ENCODE measurements at regions not wholly inside any gene's neighbourhood (a gene's known extent, or its start where the extent isn't known, plus 50 kb on each side); places are given as distances from the start of the nearest gene placed in this dataset.
"Not testable (repeated sequence)": the region's sequence is repeated elsewhere in the genome, so short reads cannot be mapped to it uniquely, and the experiment has no call there.

GRCh38 chr6:112685521-112686220 is 338.5 kb downstream of the RFPL4B start:
- DNase-seq; intact Hi-C loops (cut with DNase I): not testable (repeated sequence)

- DNase-seq; intact Hi-C loops (cut with DNase I): not testable (repeated sequence)
These were observed 341.5 kb downstream of the RFPL4B start for GRCh38 chr6:112688487-112689165.

GRCh38 chr6:112689183-112689858 is 342.2 kb downstream of the RFPL4B start:
- intact Hi-C loops (cut with DNase I); DNase-seq: not testable (repeated sequence)

DNA sequence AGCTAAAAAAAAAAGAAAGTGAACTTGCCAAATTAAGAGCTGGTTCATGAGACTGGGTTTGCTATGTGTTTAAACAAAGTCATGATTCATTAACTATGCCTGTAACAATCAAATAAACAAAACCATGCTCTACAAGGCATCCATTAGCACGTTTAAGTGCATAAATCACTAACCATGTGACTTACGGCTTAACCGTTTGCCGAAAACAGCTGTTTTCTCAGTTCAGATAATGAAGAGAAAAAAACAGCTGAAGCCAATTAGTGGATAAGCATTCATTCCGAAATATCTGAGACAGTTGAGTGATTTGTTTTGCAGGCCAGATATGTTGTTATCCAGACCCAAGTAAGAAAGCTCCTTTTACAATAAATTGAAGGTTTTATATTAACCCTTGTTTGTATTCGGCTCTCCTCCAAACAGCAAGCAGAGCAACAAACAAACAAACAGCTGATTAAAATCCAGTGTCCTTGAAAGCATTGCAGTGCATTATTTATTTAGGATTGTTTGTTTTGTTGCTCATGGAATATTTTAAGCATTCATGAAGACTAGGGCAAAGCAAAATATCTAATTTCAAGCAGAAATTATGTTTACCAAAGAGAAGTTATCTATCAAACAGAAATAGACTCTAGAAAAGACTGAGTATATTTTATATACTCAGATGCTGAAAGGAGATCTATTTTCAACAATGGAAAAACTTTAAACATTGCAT is 343.5 kb downstream of the RFPL4B start:
- intact Hi-C loops (cut with DNase I) = no loop called here
- DNase-seq = no peak

DNA sequence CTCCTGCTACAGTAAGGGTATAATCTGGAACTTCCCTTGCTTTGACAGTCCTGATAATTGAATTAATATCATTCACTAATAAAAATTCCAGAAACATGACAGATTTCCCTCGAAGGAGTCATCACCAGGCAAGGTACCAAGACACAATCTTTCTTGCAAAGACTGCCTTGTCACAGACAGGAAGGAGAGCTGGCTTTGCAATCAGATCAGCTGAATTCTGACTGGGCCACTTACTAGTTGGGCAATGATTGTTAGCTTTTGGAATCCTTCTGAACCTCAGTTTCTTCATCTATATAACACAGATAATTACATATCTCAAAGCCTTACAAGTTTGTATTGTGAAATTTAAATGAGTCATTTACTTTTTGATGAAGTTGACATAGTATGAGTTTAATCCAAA is 344.2 kb downstream of the RFPL4B start:
- no peak for DNase-seq
- intact Hi-C loops (cut with DNase I) = no loop called here

DNA sequence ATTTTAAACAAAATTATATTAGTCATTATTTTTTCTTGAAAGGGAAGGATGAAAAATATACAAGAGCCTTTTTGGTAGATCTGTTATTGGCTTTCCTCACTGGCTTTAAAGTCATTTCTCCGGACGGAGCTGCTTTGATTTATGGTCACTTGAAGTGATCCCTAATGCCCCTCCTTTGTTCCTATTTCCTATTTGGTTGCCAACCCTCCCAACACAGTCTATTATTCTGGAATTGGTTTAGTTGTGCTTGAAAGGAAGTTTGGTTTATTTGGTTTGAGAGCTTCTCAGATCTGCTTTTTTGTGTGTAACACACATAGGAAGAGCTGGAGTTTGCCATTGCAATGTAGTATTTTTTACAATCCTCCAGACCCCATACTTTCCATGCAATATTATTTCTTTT is 347.9 kb downstream of the RFPL4B start:
- no peak for DNase-seq
- intact Hi-C loops (cut with DNase I) = no loop called here

- DNase-seq = no peak
- intact Hi-C loops (cut with DNase I) = no loop called here
These were observed 350.1 kb downstream of the RFPL4B start for GRCh38 chr6:112697265-112697664.

DNA sequence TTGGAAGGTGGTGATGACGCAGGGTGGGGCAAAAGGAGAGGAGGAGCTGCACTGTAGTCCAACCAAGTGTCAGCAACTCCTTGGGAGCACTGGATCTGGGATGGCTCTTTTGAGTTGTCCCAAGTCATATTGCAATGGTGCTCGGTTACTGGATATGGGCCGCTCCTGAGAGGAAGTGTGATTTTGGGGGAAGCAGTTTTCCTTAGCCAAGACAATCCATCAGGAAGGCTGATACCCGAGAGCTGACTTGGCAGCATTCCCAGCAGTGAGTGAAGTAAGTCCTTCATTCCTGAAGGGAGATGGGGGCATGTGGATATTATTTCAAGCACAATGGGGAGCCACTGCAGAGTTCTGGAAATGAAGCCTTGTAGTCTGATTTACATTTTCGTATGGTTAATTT is 354.1 kb downstream of the RFPL4B start:
- intact Hi-C loops (cut with DNase I) = no loop called here
- DNase-seq = no peak

GRCh38 chr6:112710710-112711109 is 363.6 kb downstream of the RFPL4B start:
- no peak for DNase-seq
- intact Hi-C loops (cut with DNase I) = no loop called here

DNA sequence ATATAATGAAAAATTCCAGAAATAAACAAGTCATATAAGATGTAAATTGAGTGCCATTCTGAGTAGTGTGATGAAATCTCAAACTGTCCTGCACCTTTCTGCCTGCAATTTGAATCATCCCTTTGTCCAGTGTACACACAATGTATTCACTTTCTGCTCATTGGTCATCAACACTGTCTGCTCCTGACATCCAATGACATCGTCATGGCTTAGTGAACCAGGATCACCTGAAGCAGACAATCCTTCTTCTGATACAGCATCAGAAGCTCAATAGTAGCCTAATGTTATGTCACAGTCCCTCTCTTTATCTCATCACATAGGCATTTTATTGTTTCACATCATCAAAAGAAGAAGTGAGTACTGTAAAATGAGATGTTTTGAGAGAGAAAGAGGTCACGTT is 366.3 kb downstream of the RFPL4B start:
- no peak for DNase-seq
- intact Hi-C loops (cut with DNase I) = no loop called here

GRCh38 chr6:112717401-112717800 is 370.3 kb downstream of the RFPL4B start:
- intact Hi-C loops (cut with DNase I) = no loop called here
- DNase-seq = no peak

DNA sequence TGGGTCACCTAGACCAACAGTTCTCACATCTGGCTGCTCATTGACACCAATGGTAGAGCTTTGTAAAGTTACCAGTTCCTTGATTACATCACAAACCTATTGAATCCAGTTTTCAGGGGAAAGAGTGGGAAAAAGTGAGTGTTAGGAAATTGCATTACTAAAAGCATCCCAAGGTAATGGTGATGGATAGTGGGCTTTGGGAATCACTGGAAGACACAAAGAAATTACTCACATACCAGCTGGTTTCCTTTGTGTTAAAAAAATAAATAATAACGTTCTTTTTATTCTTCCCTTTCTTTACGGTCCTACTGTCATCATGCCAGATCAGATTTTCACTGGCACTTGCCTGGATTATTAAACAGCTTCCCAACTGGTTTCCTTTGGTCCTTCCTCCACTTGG is 370.7 kb downstream of the RFPL4B start:
- DNase-seq = no peak
- intact Hi-C loops (cut with DNase I) = no loop called here

DNA sequence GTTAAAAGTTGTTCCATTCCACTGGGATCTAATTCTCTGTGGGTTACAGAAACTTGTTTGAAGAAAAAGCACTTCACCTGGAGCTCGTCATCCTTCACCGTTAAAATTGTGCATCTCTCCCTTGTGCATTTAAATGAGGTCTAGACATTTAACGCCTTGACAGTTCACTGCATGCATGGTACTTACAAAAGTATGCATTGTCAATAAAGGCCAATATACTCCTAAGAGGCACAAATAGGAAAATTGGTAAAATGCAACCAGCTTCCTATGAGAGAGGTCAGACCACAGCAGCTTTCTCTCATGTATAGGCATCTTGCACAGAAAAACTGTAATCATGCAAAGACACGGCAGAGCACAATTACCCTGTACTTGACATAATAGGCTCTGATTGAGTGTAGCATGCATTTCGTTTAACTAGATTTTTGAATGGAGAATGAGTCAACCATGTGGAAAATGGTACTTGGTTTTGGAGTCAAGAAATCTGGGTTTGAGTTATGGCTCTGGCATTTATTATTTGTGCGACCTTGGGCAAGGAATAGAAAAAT is 378.5 kb downstream of the RFPL4B start:
- DNase-seq = no peak
- intact Hi-C loops (cut with DNase I) = no loop called here

- intact Hi-C loops (cut with DNase I) = no loop called here
- no peak for DNase-seq
These were observed 388.0 kb downstream of the RFPL4B start for GRCh38 chr6:112735129-112735528.

GRCh38 chr6:112739766-112740165 is 392.6 kb downstream of the RFPL4B start:
- intact Hi-C loops (cut with DNase I) = no loop called here
- no peak for DNase-seq

- intact Hi-C loops (cut with DNase I) = no loop called here
- peak in 2 of 42 donors; percentile 5 for DNase-seq
These were observed 396.2 kb downstream of the RFPL4B start for GRCh38 chr6:112743323-112743722.

DNA sequence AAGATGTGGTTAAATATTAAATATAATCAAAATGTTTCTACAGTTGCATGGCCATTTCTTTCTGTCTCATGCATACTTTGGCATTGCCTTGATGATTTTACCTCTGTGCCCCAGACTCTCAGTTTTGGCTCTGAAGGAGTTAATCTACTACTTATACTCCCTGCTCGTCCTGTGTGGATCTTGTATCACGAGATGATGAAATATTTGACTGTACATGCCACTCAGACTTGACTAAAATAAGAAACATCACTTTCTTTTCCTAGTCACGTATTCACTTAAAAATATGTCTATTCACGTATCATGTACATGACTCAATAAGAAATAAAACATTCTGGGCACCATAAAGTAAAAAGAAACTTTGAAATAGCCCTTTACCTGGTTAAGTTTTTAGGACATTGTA is 397.7 kb downstream of the RFPL4B start:
- intact Hi-C loops (cut with DNase I) = no loop called here
- DNase-seq = no peak

DNA sequence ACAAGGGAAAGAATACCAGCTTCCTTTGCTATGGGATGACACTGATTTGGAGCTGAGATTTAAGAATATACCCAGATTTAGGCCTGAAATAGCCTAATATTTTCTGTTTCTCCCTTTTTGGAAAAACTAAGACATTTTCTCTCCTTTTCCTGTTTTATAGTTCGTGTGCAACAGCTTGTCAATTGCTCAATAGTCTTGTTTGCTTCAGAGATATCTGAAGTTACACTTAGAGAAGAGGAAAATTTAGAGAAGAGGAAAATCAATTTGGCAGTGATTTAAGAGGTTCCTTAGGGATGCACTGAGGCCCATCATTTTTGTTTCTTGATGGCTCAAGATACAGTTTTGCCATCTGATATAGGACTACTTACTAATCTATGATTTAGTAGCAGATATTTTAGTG is 398.6 kb downstream of the RFPL4B start:
- no peak for DNase-seq
- intact Hi-C loops (cut with DNase I) = no loop called here

DNA sequence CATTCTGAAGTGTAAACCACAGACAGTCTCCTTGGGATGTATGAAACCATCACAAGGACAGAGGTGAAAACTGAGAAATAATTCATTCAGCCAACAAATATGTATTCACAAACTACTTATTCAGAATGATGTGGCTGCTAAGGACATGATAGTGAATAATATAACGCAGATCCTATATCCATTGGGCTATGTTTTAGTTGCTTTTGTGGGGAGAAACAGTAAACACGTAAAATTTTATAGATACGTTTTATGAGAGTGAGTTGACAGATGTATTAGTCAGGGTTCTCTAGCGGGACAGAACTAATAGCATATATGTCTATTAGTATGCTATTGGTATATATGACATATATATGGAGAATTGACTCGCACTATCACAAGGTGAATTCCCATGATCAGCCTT is 402.5 kb downstream of the RFPL4B start:
- intact Hi-C loops (cut with DNase I) = no loop called here
- no peak for DNase-seq

DNA sequence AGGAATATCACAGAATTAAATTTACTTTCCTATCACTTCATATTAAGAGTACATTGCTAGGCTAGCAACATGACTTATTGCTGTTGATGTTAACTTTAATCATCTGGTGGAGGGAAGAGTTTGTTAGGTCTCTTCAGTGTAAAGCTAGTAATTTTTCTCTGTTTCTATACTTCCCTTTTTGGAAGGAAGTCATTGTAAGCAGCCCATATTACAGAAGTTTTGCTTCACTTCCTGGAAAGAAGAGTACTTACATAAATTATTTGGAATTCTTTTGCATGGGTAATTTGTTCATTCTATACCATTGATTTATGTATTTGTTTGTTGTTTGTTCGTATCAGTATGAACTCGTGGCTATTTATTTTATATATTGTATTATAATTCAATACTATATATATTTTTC is 405.2 kb downstream of the RFPL4B start:
- intact Hi-C loops (cut with DNase I) = no loop called here
- DNase-seq = no peak
